Peyer's patch (tissue), 4 donors: ENCODE measurements at regions not wholly inside any gene's neighbourhood (a gene's known extent, or its start where the extent isn't known, plus 50 kb on each side); places are given as distances from the start of the nearest gene placed in this dataset.

Source experiments
- POLR2A ChIP-seq, 2 donors: fragments of 450-650 bp; IDR thresholded peaks; one replicate each; pipeline ENCODE4 v1.5.1; 2017; ENCODE audit warnings: antibody characterized with exemption in 2 of 2, mild to moderate bottlenecking in 2 of 2, moderate library complexity in 2 of 2
- TF ChIP-seq, protein P1 (sequence below), 6 experiments: fragments of 450-650 bp in 4 of 6; fragments of 200-600 bp in 2 of 6; sonication (generic) in 1 of 6; IDR thresholded peaks; one replicate each; pipeline ENCODE4 v1.5.1; 2017 to 2019; ENCODE audit warnings: antibody characterized with exemption in 6 of 6, mild to moderate bottlenecking in 3 of 6, moderate library complexity in 1 of 6

DNA sequence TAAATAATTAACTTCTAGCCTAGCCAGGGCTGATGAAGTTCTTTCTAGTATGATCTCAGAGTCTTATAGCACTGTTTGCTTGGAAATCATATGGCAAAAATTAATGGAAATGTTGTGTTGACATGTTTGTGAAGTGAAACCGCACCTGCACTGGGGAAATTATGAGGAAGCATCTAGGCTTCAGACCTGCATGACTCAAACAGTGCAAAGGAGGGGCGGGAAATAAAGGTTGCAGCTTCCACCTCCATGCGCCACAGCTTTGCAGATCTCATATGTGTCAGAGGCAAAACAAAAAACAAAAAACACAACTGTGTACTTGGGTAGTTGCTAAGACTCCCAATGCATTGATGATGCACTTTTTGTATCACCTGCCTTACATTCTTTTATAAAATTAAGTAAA is 1080.6 kb downstream of the PLA2G4A start:
- TF ChIP-seq POLR2A (IDR thresholded peaks at IDR 0.05): no peak
- TF ChIP-seq, protein P1, sequence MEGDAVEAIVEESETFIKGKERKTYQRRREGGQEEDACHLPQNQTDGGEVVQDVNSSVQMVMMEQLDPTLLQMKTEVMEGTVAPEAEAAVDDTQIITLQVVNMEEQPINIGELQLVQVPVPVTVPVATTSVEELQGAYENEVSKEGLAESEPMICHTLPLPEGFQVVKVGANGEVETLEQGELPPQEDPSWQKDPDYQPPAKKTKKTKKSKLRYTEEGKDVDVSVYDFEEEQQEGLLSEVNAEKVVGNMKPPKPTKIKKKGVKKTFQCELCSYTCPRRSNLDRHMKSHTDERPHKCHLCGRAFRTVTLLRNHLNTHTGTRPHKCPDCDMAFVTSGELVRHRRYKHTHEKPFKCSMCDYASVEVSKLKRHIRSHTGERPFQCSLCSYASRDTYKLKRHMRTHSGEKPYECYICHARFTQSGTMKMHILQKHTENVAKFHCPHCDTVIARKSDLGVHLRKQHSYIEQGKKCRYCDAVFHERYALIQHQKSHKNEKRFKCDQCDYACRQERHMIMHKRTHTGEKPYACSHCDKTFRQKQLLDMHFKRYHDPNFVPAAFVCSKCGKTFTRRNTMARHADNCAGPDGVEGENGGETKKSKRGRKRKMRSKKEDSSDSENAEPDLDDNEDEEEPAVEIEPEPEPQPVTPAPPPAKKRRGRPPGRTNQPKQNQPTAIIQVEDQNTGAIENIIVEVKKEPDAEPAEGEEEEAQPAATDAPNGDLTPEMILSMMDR (IDR thresholded peaks at IDR 0.05): no peak
